DND-41 (cell line): ENCODE measurements at regions not wholly inside any gene's neighbourhood (a gene's known extent, or its start where the extent isn't known, plus 50 kb on each side); places are given as distances from the start of the nearest gene placed in this dataset.

ENCODE experiments used
- CTCF ChIP-seq: IDR thresholded peaks from 2 replicates; pipeline ENCODE4 v1.5.1; 2012; ENCODE audit warnings: borderline replicate concordance, low read length, moderate library complexity, mild to moderate bottlenecking; ENCODE audit not compliant: poor library complexity, severe bottlenecking; ENCODE audit errors: extremely low read depth
- EZH2 ChIP-seq: IDR thresholded peaks from 3 replicates; pipeline ENCODE4 v1.6.1; 2012; ENCODE audit warnings: borderline replicate concordance, low read depth, mild to moderate bottlenecking, moderate library complexity, low read length, inconsistent platforms; ENCODE audit not compliant: severe bottlenecking

DNA sequence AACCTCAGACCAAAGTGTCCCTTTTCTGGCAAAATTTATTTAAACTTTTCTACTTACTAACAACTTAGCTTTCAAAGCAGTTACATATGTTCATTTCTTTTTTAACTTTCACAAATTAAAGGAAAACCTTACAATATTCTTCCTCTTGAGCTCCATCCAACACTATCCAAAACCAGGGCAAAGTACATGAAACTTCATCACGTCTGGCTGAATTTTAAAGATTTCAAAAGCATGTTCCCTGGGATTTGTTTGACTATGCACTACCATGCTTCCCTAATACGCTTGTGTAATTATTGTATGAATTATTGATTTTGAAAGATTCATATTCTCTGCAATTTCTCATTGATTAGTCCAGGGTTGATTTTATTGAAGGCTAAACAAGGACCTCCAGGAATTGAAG, 343.1 kb upstream of the TMPO start:
- TF ChIP-seq CTCF (no peak), EZH2 (no peak)
